HUES6 (cell line): ENCODE measurements at regions not wholly inside any gene's neighbourhood (a gene's known extent, or its start where the extent isn't known, plus 50 kb on each side); places are given as distances from the start of the nearest gene placed in this dataset.

Experiments
- H3K27ac ChIP-seq: 2 replicates; pipeline ENCODE4 v1.7.0; 2013; ENCODE audit warnings: low read depth, mild to moderate bottlenecking, low read length, inconsistent platforms
- H3K27me3 ChIP-seq: 2 replicates; pipeline ENCODE4 v1.6.1; 2013; ENCODE audit warnings: low read length; ENCODE audit not compliant: control insufficient read depth, insufficient read depth
- H3K36me3 ChIP-seq: 2 replicates; pipeline ENCODE4 v1.6.1; 2013; ENCODE audit warnings: low read length; ENCODE audit not compliant: control insufficient read depth, insufficient read depth
- H3K4me1 ChIP-seq: 2 replicates; pipeline ENCODE4 v1.6.1; 2013; ENCODE audit warnings: low read length; ENCODE audit not compliant: control insufficient read depth, insufficient read depth
- H3K4me3 ChIP-seq: 2 replicates; pipeline ENCODE4 v1.5.1; 2013; ENCODE audit warnings: low read depth, low read length
- H3K9ac ChIP-seq: one replicate; pipeline ENCODE4 v1.6.1; 2013; ENCODE audit warnings: mild to moderate bottlenecking, low read length
- H3K9me3 ChIP-seq: 2 replicates; pipeline ENCODE4 v1.6.1; 2013; ENCODE audit warnings: low read depth, low read length; ENCODE audit not compliant: control insufficient read depth, insufficient read depth

GRCh38 chr5:38101897-38102296, 156.5 kb upstream of the EGFLAM start:
- Histone ChIP-seq H3K9me3 (no peaks in the 10 kb centered on the region), H3K4me1 (peaks cover 32% of the 10 kb centered on the region), H3K27me3 (peaks cover 4% of the 10 kb centered on the region; the same call in 1 of the 2 replicates), H3K9ac (no peak overlapping the region), H3K27ac (no peak overlapping the region), H3K36me3 (no peaks in the 10 kb centered on the region), H3K4me3 (no peak overlapping the region)

- Histone ChIP-seq H3K9ac (no peak overlapping the region), H3K27ac (no peak overlapping the region), H3K27me3 (peaks cover 4% of the 10 kb centered on the region; the same call in 1 of the 2 replicates), H3K4me3 (no peak overlapping the region), H3K36me3 (no peaks in the 10 kb centered on the region), H3K4me1 (peaks cover 26% of the 10 kb centered on the region), H3K9me3 (no peaks in the 10 kb centered on the region)
These were observed 158.9 kb upstream of the EGFLAM start for GRCh38 chr5:38099205-38100168.

- H3K27ac ChIP-seq: no peak overlapping the region
- H3K9ac ChIP-seq: no peak overlapping the region
- H3K9me3 ChIP-seq: no peaks in the 10 kb centered on the region
- H3K4me1 ChIP-seq: peaks cover 23% of the 10 kb centered on the region
- no peak overlapping the region for H3K4me3 ChIP-seq
- no peaks in the 10 kb centered on the region for H3K27me3 ChIP-seq
- no peaks in the 10 kb centered on the region for H3K36me3 ChIP-seq
These were observed 163.5 kb upstream of the EGFLAM start for GRCh38 chr5:38094889-38095288.

- Histone ChIP-seq H3K4me3 (no peak overlapping the region), H3K4me1 (peaks cover 16% of the 10 kb centered on the region), H3K9me3 (no peaks in the 10 kb centered on the region), H3K9ac (no peak overlapping the region), H3K27ac (no peak overlapping the region), H3K36me3 (no peaks in the 10 kb centered on the region), H3K27me3 (no peaks in the 10 kb centered on the region)
These were observed 164.5 kb upstream of the EGFLAM start for GRCh38 chr5:38093855-38094254.

GRCh38 chr5:38086777-38087176, 171.6 kb upstream of the EGFLAM start:
- Histone ChIP-seq H3K27me3 (no peaks in the 10 kb centered on the region), H3K4me1 (no peaks in the 10 kb centered on the region), H3K27ac (no peak overlapping the region), H3K36me3 (no peaks in the 10 kb centered on the region), H3K4me3 (no peak overlapping the region), H3K9me3 (no peaks in the 10 kb centered on the region), H3K9ac (no peak overlapping the region)

GRCh38 chr5:38079620-38080402, 178.5 kb upstream of the EGFLAM start:
- no peak overlapping the region for H3K27ac ChIP-seq
- H3K9ac ChIP-seq: no peak overlapping the region
- H3K27me3 ChIP-seq: no peaks in the 10 kb centered on the region

GRCh38 chr5:38078161-38078560, 180.2 kb upstream of the EGFLAM start:
- H3K36me3 ChIP-seq: no peaks in the 10 kb centered on the region
- no peaks in the 10 kb centered on the region for H3K4me1 ChIP-seq
- H3K9me3 ChIP-seq: no peaks in the 10 kb centered on the region
- H3K9ac ChIP-seq: no peak overlapping the region
- no peaks in the 10 kb centered on the region for H3K27me3 ChIP-seq
- H3K27ac ChIP-seq: no peak overlapping the region
- H3K4me3 ChIP-seq: no peak overlapping the region

More at GRCh38 chr5:38079620-38080402, 178.5 kb upstream of the EGFLAM start:
- Histone ChIP-seq H3K9me3 (no peaks in the 10 kb centered on the region), H3K4me1 (no peaks in the 10 kb centered on the region), H3K36me3 (no peaks in the 10 kb centered on the region), H3K4me3 (no peak overlapping the region)

GRCh38 chr5:38077652-38078051, 180.7 kb upstream of the EGFLAM start:
- no peaks in the 10 kb centered on the region for H3K4me1 ChIP-seq
- no peaks in the 10 kb centered on the region for H3K27me3 ChIP-seq
- H3K9ac ChIP-seq: no peak overlapping the region
- H3K27ac ChIP-seq: no peak overlapping the region
- H3K4me3 ChIP-seq: no peak overlapping the region
- H3K36me3 ChIP-seq: no peaks in the 10 kb centered on the region
- no peaks in the 10 kb centered on the region for H3K9me3 ChIP-seq

GRCh38 chr5:38071831-38072694, 186.3 kb upstream of the EGFLAM start:
- H3K36me3 ChIP-seq: no peaks in the 10 kb centered on the region
- no peaks in the 10 kb centered on the region for H3K9me3 ChIP-seq
- H3K4me3 ChIP-seq: no peak overlapping the region
- H3K9ac ChIP-seq: no peak overlapping the region
- H3K27ac ChIP-seq: no peak overlapping the region
- H3K27me3 ChIP-seq: no peaks in the 10 kb centered on the region
- no peaks in the 10 kb centered on the region for H3K4me1 ChIP-seq

GRCh38 chr5:38070304-38070950, 187.9 kb upstream of the EGFLAM start:
- Histone ChIP-seq H3K4me3 (no peak overlapping the region), H3K27me3 (no peaks in the 10 kb centered on the region), H3K36me3 (no peaks in the 10 kb centered on the region), H3K9ac (no peak overlapping the region), H3K4me1 (no peaks in the 10 kb centered on the region), H3K9me3 (no peaks in the 10 kb centered on the region), H3K27ac (no peak overlapping the region)
